ENCODE measurements at regions not wholly inside any gene's neighbourhood (a gene's known extent, or its start where the extent isn't known, plus 50 kb on each side); places are given as distances from the start of the nearest gene placed in this dataset.

GRCh38 chrY:16947221-16947620 is 932.8 kb downstream of the CDY2B start:
- no peaks in the 10 kb centered on the region for H3K9me3 ChIP-seq (ENCODE audit: control insufficient read depth in 1 of 2, insufficient read depth in 1 of 2, low read depth in 1 of 2, low read length in 2 of 2)
- H3K27ac ChIP-seq (ENCODE audit: low read depth, low read length) = no peak overlapping the region
- no peaks in the 10 kb centered on the region for H3K36me3 ChIP-seq (ENCODE audit: control insufficient read depth in 1 of 2, insufficient read depth in 2 of 2, low read length in 2 of 2)
- ChIA-PET CTCF (no interaction called here), RAD21 (ENCODE audit: low non-redundant PET in 1 of 2, low total read pairs in 2 of 2, uncharacterized antibody in 2 of 2, unreplicated experiment in 2 of 2) (no interaction called here), POLR2A (no interaction called here)
- no peak overlapping the region for H3K4me2 ChIP-seq (ENCODE audit: low read length)
- no peaks in the 10 kb centered on the region for H3K9me2 ChIP-seq (ENCODE audit: insufficient read depth)
- H3K27me3 ChIP-seq (ENCODE audit: insufficient read depth, low read length) = no peaks in the 10 kb centered on the region
- no peak overlapping the region for H3K9ac ChIP-seq (ENCODE audit: low read length)
- H3K4me3 ChIP-seq (replicated peaks in 1 of 2; ENCODE audit: low read depth in 1 of 2, low read length in 2 of 2) = no peak overlapping the region
- ATAC-seq = no peak
- DNase-seq (ENCODE audit: low read depth, low spot score) = no peak
- H2AFZ ChIP-seq (ENCODE audit: low read depth, low read length, poor library complexity, severe bottlenecking) = no peak overlapping the region
- TF ChIP-seq SIN3A (IDR thresholded peaks at IDR 0.05; ENCODE audit: low read depth) (no peak), MAX (IDR thresholded peaks at IDR 0.05) (no peak), TCF7L2 (IDR thresholded peaks at IDR 0.05; ENCODE audit: borderline replicate concordance, extremely low read depth, insufficient read depth, insufficient read length) (no peak), CEBPB (IDR thresholded peaks at IDR 0.05; ENCODE audit: low read depth) (no peak), ZBTB33 (IDR thresholded peaks at IDR 0.05; ENCODE audit: extremely low read depth, insufficient replicate concordance, low read length) (no peak), ATF3 (IDR thresholded peaks at IDR 0.05) (no peak), ELF1 (IDR thresholded peaks at IDR 0.05; ENCODE audit: borderline replicate concordance, low read depth) (no peak), FOSL1 (IDR thresholded peaks at IDR 0.05; ENCODE audit: low read depth) (no peak), RAD21 (IDR thresholded peaks at IDR 0.05; ENCODE audit: low read depth) (no peak), SP1 (IDR thresholded peaks at IDR 0.05; ENCODE audit: low read depth) (no peak), ZFX (IDR thresholded peaks at IDR 0.05) (no peak), REST (IDR thresholded peaks at IDR 0.05; ENCODE audit: low read depth) (no peak), ZNF274 (IDR thresholded peaks at IDR 0.05; ENCODE audit: low read depth, low read length) (no peak), CBX3 (IDR thresholded peaks at IDR 0.05; ENCODE audit: low read depth) (no peak), JUND (IDR thresholded peaks at IDR 0.05) (no peak)
- no peaks in the 10 kb centered on the region for H3K4me1 ChIP-seq (ENCODE audit: control insufficient read depth in 1 of 2, insufficient read depth in 2 of 2, low read length in 2 of 2)
- BruUV-seq (replicated peaks) = no TSS peak
- H4K20me1 ChIP-seq (ENCODE audit: insufficient read depth) = no peaks in the 10 kb centered on the region
- H3K79me2 ChIP-seq (ENCODE audit: insufficient read depth, low read length) = no peaks in the 10 kb centered on the region
- intact Hi-C loops (cut with micrococcal nuclease) = no loop called here
